ENCODE measurements at regions not wholly inside any gene's neighbourhood (a gene's known extent, or its start where the extent isn't known, plus 50 kb on each side); places are given as distances from the start of the nearest gene placed in this dataset.

- H3K27me3 Mint-ChIP-seq (ENCODE audit: low read depth, poor library complexity): peaks cover 20% of the 10 kb centered on the region
- peaks cover 8% of the 10 kb centered on the region for H3K4me1 Mint-ChIP-seq
- H3K4me3 Mint-ChIP-seq: no peak overlapping the region
- peaks cover 11% of the 10 kb centered on the region for H3K9me3 Mint-ChIP-seq
- H3K36me3 Mint-ChIP-seq (ENCODE audit: low read depth): no peaks in the 10 kb centered on the region
- no peak overlapping the region for H3K27ac Mint-ChIP-seq
- no peak for TF ChIP-seq CTCF (IDR thresholded peaks at IDR 0.05)
- DNase-seq: no peak
Measured at GRCh38 chr2:121135168-121135853, 149.7 kb downstream of the TFCP2L1 start.

GRCh38 chr2:121136323-121136722, 148.7 kb downstream of the TFCP2L1 start:
- no peak overlapping the region for H3K27ac Mint-ChIP-seq
- H3K27me3 Mint-ChIP-seq (ENCODE audit: low read depth, poor library complexity): peaks cover 20% of the 10 kb centered on the region
- peaks cover 8% of the 10 kb centered on the region for H3K4me1 Mint-ChIP-seq
- no peak overlapping the region for H3K4me3 Mint-ChIP-seq
- peaks cover 11% of the 10 kb centered on the region for H3K9me3 Mint-ChIP-seq
- H3K36me3 Mint-ChIP-seq (ENCODE audit: low read depth): no peaks in the 10 kb centered on the region
- DNase-seq: no peak
- TF ChIP-seq CTCF (IDR thresholded peaks at IDR 0.05): no peak

GRCh38 chr2:121137571-121137970, 147.4 kb downstream of the TFCP2L1 start:
- H3K4me3 Mint-ChIP-seq: no peak overlapping the region
- H3K36me3 Mint-ChIP-seq (ENCODE audit: low read depth): no peaks in the 10 kb centered on the region
- peaks cover 15% of the 10 kb centered on the region for H3K27me3 Mint-ChIP-seq (ENCODE audit: low read depth, poor library complexity)
- H3K27ac Mint-ChIP-seq: no peak overlapping the region
- DNase-seq: no peak
- H3K9me3 Mint-ChIP-seq: peaks cover 11% of the 10 kb centered on the region
- peaks cover 7% of the 10 kb centered on the region for H3K4me1 Mint-ChIP-seq
- no peak for TF ChIP-seq CTCF (IDR thresholded peaks at IDR 0.05)

- Mint-ChIP-seq H3K36me3 (ENCODE audit: low read depth) (no peaks in the 10 kb centered on the region), H3K27ac (no peak overlapping the region), H3K27me3 (ENCODE audit: low read depth, poor library complexity) (peaks cover 5% of the 10 kb centered on the region), H3K9me3 (peaks cover 8% of the 10 kb centered on the region), H3K4me3 (no peak overlapping the region), H3K4me1 (no peaks in the 10 kb centered on the region)
- TF ChIP-seq CTCF (IDR thresholded peaks at IDR 0.05): no peak
- DNase-seq: no peak
Measured at GRCh38 chr2:121140734-121141133, 144.3 kb downstream of the TFCP2L1 start.

GRCh38 chr2:121142452-121142851, 142.6 kb downstream of the TFCP2L1 start:
- Mint-ChIP-seq H3K4me1 (no peaks in the 10 kb centered on the region), H3K27ac (no peak overlapping the region), H3K4me3 (no peak overlapping the region), H3K36me3 (ENCODE audit: low read depth) (no peaks in the 10 kb centered on the region), H3K9me3 (no peaks in the 10 kb centered on the region), H3K27me3 (ENCODE audit: low read depth, poor library complexity) (peaks cover 3% of the 10 kb centered on the region)
- DNase-seq: no peak
- TF ChIP-seq CTCF (IDR thresholded peaks at IDR 0.05): no peak

GRCh38 chr2:121144111-121144510, 140.9 kb downstream of the TFCP2L1 start:
- H3K9me3 Mint-ChIP-seq: no peaks in the 10 kb centered on the region
- H3K4me3 Mint-ChIP-seq: no peak overlapping the region
- no peaks in the 10 kb centered on the region for H3K4me1 Mint-ChIP-seq
- H3K36me3 Mint-ChIP-seq (ENCODE audit: low read depth): no peaks in the 10 kb centered on the region
- no peak for TF ChIP-seq CTCF (IDR thresholded peaks at IDR 0.05)
- H3K27me3 Mint-ChIP-seq (ENCODE audit: low read depth, poor library complexity): peaks cover 9% of the 10 kb centered on the region
- DNase-seq: no peak
- no peak overlapping the region for H3K27ac Mint-ChIP-seq
